ENCODE measurements at regions not wholly inside any gene's neighbourhood (a gene's known extent, or its start where the extent isn't known, plus 50 kb on each side); places are given as distances from the start of the nearest gene placed in this dataset.
"Not testable (repeated sequence)": the region's sequence is repeated elsewhere in the genome, so short reads cannot be mapped to it uniquely, and the experiment has no call there.

DNA sequence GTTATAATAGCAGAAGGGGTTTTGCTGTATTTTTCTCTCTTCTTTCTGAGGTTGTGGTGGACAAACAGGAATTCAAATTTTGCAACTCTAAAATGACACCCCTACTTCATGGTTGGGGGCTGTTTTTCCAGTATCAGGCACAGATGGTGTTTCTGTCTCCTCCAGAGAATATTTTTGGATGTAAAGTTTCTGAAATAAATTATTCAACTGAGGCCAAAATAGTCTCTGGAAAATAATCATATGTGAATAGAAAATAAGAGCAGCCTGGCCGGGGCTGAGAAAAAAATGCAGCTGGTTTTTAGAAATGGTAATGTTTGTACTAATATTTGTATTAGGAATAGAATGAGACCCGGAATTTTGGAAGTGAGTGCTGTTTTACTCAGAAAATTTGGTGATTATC lies 121.3 kb upstream of the ADAMTS9 start:
- intact Hi-C loops (cut with DNase I), result no loop called here

DNA sequence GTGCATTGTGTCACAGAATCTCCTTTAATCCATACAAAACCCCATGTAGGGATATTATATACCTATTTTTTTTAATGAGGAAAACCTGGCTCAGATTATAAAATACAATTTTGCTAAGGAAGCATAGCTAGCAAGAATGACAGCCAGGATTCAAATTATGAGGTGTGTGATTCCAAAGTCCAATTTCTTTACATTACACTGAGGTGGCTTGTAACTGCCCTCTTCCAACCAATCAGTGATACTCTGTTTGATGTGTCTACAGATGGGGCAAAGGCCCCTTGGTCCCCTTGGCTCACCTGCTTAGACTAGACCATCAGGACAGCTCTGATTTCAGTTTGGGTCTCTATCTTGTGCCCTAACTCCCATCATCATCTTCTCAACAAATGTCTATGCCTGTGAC lies 120.3 kb upstream of the ADAMTS9 start:
- intact Hi-C loops (cut with DNase I), result no loop called here
- DNase-seq (ENCODE audit: low spot score), result no peak

More for the DNA sequence above, 121.3 kb upstream of the ADAMTS9 start:
- DNase-seq (ENCODE audit: low spot score), result no peak

DNA sequence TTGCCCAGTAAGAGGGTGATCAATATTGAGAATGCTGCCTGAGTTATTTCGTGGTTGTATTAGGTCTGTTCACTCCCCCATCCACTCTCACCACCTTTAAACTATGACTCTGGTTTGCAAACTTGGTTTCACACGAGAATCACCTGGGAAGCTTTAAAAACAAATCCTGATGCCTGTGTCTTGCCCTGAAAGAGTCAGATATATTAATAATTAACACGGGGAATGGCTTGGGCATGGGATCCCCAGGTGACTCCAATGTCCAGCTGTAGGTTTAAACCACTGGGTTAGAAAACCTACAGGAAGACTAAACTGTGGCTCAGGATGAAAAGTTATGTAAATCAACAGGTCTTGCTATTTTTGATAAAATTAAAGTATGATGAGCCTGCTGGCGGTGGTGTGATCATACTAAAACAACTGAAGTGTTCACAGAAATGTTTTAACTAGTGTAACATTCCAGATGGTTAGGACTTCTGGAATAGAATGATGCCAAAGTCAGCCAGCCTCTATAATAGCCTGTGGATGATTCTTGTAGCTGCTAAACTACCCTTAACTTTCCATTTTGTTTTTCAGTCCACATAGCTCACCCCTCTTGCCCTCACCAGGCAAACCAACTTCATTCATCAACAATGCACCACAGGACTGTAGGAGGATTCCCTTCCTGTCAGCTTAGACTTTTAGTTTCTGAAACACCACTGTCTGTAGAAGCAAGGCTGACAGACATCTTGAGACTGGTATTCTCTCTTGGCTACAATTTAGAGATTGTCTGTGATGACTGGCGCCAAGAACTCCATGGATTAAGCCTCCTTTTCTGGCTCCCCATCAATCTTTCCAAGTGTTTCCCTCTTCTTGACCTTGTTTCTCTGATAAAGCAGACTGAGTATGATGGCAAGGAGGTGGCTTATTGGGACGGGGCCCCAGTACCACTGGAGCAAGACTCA lies 119.1 kb upstream of the ADAMTS9 start:
- DNase-seq (ENCODE audit: low spot score), result no peak
- intact Hi-C loops (cut with DNase I), result no loop called here

GRCh38 chr3:64805978-64806377 lies 118.2 kb upstream of the ADAMTS9 start:
- intact Hi-C loops (cut with DNase I), result no loop called here
- DNase-seq (ENCODE audit: low spot score), result no peak

DNA sequence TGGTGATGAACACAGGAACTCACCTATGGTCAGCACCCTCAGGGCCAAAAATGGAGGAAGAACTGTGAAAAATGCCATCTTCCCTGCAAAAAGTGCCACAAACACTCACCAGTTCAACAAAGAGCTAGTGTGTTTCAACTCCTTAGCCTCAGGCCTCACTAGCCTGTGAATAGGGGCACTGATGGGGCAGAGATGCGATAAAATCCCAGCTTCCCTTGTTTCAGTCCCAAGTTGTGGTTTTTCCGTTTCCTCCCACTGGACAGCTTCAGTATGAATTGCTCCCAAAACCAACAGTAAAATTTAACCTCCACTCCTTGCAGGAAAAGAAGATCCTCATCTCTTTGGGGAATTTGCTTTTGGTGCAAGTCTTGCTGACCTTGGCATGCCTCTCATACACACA lies 117.4 kb upstream of the ADAMTS9 start:
- DNase-seq (ENCODE audit: low spot score), result no peak
- intact Hi-C loops (cut with DNase I), result no loop called here

- intact Hi-C loops (cut with DNase I), result no loop called here
- DNase-seq (ENCODE audit: low spot score), result no peak
Observed at GRCh38 chr3:64803469-64803868, 115.7 kb upstream of the ADAMTS9 start.

- DNase-seq (ENCODE audit: low spot score), result no peak
- intact Hi-C loops (cut with DNase I), result no loop called here
Observed at GRCh38 chr3:64802460-64802859, 114.7 kb upstream of the ADAMTS9 start.

DNA sequence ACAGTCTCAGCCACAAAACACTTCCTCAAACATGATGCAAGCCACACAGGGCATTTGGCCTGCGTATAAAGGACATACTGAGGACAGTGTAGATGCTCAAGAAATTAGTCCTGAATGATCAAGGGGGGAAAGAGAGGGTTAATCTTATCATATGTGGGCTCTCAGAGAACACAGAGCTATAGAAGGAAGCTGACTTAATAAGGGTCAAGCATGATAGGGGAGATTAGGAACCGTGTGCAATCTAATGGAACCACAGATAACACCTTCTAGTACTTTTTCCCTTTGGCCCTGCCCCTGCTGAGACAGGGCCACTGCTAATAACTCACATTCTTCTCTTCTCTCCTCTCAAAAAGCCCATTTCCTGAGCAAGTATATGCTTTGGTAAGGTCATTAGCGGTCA lies 114.1 kb upstream of the ADAMTS9 start:
- no peak for DNase-seq (ENCODE audit: low spot score)
- intact Hi-C loops (cut with DNase I), result no loop called here

GRCh38 chr3:64799606-64800005 lies 111.8 kb upstream of the ADAMTS9 start:
- DNase-seq (ENCODE audit: low spot score), result no peak
- intact Hi-C loops (cut with DNase I), result no loop called here

GRCh38 chr3:64798316-64798715 lies 110.5 kb upstream of the ADAMTS9 start:
- no peak for DNase-seq (ENCODE audit: low spot score)
- intact Hi-C loops (cut with DNase I), result no loop called here

DNA sequence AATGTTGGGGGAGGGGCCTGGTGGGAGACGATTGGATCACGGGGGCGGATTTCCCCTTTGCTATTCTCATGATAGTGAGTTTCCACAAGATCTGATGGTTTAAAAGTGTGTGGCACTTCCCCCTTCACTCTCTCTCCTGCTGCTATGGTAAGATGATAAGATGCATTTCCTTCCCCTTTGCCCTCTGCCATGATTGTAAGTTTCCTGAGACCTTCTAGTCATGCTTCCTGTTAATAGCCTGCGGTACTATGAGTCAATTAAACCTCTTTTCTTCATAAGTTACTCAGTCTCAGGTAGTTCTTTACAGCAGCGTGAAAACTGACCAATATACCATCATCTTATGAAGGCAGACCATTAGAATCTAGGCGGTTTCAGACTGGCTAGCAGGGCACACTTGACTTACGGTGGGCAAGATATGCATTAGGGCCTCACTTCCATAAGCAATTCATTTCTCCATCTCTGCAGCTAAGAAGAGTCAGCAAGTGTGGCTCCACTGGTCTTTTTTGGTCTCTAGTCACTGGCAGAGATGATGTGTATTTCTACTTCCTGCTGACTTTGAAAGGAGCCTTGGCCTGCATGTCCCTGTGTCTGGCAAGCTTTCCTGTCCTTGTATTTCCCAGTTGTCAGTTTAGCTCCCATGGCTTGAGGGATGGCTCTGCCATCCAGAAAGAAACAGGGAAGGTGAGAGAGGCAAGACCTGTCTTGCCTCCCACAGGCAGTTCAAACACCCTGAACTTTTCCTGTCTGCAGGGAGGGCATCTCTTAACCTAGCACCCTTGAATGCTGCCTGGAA lies 109.0 kb upstream of the ADAMTS9 start:
- intact Hi-C loops (cut with DNase I), result no loop called here
- DNase-seq (ENCODE audit: low spot score), result no peak

GRCh38 chr3:64792445-64792844 lies 104.6 kb upstream of the ADAMTS9 start:
- DNase-seq (ENCODE audit: low spot score), result no peak
- intact Hi-C loops (cut with DNase I), result no loop called here

GRCh38 chr3:64789111-64789510 lies 101.3 kb upstream of the ADAMTS9 start:
- intact Hi-C loops (cut with DNase I), result no loop called here
- DNase-seq (ENCODE audit: low spot score), result no peak

- no peak for DNase-seq (ENCODE audit: low spot score)
- intact Hi-C loops (cut with DNase I), result no loop called here
Observed at GRCh38 chr3:64783200-64783599, 95.4 kb upstream of the ADAMTS9 start.

- DNase-seq (ENCODE audit: low spot score); intact Hi-C loops (cut with DNase I): not testable (repeated sequence)
Observed at GRCh38 chr3:64780923-64781322, 93.1 kb upstream of the ADAMTS9 start.

- no peak for DNase-seq (ENCODE audit: low spot score)
- intact Hi-C loops (cut with DNase I), result no loop called here
Observed at GRCh38 chr3:64773137-64773536, 85.3 kb upstream of the ADAMTS9 start.

GRCh38 chr3:64766440-64766839 lies 78.6 kb upstream of the ADAMTS9 start:
- DNase-seq (ENCODE audit: low spot score), result no peak
- intact Hi-C loops (cut with DNase I), result no loop called here

GRCh38 chr3:64765947-64766346 lies 78.1 kb upstream of the ADAMTS9 start:
- DNase-seq (ENCODE audit: low spot score), result no peak
- intact Hi-C loops (cut with DNase I), result no loop called here

GRCh38 chr3:64764386-64764929 lies 76.7 kb upstream of the ADAMTS9 start:
- intact Hi-C loops (cut with DNase I), result no loop called here
- DNase-seq (ENCODE audit: low spot score), result no peak

DNA sequence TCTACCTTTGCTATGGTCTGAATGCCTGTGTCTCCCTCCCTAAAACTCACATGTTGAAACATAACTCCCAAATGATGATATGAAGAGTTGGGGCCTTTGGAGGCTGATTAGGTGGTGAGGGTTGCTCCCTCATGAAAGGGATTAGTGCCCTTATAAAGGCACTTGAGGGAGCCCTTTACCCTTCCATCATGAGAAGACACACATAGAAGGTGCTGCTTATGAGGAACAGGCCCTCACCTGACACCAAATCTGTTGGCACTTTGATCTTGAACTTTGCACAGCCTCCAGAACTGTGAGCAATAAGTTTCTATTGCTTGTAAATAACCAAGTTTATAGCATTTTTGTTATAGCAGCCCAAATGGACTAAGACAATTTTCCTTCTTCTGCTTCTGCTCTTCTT lies 76.2 kb upstream of the ADAMTS9 start:
- DNase-seq (ENCODE audit: low spot score), result no peak
- intact Hi-C loops (cut with DNase I), result no loop called here

GRCh38 chr3:64761729-64762128 lies 73.9 kb upstream of the ADAMTS9 start:
- intact Hi-C loops (cut with DNase I), result no loop called here
- DNase-seq (ENCODE audit: low spot score), result no peak
